ENCODE measurements at regions not wholly inside any gene's neighbourhood (a gene's known extent, or its start where the extent isn't known, plus 50 kb on each side); places are given as distances from the start of the nearest gene placed in this dataset.

DNA sequence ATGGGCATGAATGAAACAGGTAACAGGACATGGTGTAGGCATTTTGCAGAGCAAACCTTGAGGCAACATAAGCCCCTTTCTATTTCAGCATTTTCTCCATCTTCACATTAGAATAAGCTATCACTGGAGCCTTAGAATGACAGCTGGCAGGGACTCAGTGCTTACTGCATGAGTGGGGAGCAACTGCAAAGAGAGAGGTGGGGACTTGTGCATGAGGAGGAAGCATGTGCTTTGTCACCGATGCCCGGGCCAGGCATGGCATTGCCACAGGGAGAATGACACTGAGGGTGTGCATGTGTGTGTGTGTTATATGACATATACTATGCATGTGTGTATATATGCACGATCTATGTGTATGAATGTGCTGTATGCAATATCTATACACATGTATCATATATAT, 258.2 kb upstream of the RAB6C start:
- DNase-seq (ENCODE audit: low spot score), result no peak

DNA sequence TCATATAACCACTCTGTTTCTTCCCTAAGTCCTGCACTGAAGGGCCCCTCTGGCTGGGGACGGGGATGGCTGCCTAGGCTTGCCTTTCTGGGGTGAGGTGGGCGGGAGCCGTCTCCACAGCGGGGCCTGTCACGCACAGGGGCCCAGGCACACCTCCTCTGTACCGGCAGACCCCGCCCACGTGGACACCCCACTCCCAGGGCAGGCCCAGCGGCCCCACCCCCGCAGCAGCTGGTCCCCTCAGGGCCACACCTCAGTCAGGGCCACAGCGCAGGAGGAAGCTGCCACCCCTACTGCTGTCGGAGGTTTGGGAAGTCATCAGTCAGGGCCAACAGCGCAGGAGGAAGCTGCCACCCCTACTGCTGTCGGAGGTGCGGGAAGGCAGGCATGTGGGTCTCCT, 257.6 kb upstream of the RAB6C start:
- DNase-seq (ENCODE audit: low spot score), result no peak

DNA sequence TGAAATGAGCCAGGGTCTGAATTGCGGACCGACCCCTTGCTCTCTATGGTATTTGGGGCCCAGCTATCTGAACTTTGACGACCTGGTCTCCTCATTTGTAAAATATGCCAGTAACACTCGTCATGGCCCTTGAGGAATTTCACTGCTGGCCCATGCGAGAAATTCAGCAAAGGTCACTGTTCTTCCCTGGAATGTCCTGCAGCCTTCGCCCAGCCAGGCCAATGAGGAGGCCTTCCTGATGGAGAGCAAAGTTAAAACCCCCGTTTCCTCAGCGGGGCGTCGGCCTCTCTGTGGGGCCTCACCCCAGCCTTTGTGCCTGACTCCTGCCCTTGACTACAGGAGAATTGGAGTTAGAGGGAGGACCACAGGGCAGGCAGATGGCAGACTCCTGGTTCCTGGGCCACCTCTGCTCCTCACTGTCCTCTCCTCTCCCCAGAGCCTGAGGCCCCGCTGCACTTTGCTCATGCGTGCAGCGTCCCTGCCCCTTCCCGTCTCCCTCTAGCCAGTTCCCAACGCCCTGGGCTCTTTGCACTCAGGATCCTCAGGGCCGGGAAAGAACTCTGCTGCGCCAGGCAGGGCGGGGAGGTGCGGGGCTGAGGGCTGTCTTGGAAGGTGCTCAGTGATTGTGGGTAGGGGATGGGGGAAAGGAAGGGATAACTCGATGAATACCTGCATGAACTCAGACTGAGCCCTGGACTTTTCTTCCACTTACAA, 257.0 kb upstream of the RAB6C start:
- DNase-seq (ENCODE audit: low spot score), result no peak

DNA sequence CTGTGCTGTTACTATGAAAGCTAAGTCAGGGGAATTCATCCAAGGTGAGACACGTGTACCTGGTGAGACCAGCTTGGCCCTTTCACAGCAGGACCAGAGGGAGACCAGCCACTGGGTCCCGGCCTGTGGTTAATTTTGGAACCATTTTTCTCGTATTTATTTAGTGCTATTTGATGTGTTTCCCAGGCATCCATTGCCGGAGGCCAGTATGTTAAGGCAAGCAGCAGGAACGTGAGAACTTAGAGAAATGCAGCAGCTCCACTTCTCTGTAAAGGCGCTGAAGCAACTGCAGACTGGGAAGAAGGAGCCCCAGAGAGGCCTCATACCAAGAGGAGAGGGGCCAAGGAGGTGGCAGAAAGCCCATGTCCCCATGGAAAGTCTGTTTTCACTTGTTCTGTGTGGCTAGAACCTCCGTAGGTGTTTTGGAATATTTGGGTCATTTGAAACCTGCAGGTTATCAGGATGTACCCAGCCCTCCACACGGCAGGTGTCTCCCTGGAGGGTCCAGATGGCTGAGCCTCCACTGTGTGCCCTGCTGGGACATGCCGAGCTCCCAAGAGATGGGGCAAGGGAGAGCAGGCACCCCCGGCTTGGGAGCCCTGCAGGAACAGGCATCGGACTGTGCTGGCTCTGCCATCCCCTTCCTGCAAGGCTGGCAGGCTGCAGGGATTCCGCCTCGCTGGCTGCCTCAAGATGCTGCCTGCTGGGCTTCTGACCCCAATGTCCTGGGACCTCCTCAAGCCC, 256.0 kb upstream of the RAB6C start:
- no peak for DNase-seq (ENCODE audit: low spot score)

DNA sequence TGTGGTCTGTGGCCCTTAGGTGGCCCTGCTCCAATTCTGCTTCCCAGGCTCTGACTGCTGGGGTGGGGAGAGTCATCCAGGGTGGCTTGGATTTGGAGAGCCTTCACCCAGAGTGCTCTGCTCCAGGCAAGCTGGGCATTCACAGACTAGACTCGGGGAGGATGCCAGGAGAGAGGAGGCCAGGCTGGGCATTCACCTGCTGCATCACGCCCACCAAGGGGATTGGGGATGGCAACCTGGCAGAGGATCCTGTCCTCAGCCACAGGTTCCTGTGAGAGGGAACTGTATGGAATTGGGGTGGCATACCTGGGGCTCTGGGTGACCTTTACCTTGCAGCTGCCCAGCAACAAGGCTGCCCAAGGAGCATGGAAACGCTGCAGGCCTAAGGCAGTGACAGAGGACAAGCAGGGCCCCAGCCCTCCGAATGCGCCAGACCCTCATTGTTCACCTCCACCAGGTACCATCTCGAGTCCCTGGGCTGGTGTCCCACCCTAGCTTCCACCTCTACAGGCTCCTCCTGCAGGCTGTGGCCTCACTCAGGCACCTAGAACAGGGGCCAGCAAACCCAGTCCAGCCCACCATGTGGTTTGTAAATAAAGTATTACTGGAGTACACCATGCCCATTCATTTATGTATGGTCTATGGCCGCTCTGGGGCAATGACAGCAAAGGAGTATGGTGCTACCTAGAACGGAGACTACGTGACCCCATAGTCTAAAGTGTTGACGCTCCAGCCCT, 255.3 kb upstream of the RAB6C start:
- DNase-seq (ENCODE audit: low spot score), result no peak

DNA sequence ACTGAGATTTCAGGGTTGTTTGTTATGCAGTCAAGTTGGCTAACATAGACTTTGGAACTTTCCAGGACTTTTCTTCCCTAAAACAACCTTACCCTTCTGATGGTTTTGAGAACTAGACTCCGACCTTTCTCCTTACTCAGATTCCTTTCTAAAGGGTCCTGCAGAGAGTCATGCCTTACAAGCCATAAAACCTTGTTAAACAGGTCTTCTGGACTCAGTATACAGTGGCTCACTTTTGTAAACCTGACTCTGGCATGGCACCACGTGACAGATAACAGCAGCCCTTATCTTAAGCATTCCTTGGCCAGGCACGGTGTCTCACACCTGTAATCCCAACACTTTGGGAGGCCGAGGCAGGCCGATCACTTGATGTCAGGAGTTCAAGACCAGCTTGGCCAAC, 253.2 kb upstream of the RAB6C start:
- no peak for DNase-seq (ENCODE audit: low spot score)

DNA sequence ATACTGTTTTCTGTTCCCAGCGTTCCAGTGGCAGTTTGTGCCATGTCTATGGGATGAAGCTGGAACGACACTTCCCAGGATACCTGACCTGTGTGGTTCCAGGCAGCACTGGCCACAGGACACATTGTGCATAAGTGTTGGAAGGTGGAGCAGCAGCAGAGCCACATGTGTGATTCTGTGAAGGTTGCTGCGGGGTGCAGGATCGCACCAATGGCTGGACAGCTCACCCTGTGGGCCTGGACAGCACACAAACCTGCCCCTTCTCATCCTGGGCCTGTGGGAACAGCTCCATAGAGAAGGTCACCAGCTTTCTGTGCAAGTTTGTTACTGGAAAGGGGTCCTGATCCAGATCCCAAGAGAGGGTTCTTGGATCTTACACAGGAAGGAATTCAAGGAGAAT, 252.2 kb upstream of the RAB6C start:
- no peak for DNase-seq (ENCODE audit: low spot score)

DNA sequence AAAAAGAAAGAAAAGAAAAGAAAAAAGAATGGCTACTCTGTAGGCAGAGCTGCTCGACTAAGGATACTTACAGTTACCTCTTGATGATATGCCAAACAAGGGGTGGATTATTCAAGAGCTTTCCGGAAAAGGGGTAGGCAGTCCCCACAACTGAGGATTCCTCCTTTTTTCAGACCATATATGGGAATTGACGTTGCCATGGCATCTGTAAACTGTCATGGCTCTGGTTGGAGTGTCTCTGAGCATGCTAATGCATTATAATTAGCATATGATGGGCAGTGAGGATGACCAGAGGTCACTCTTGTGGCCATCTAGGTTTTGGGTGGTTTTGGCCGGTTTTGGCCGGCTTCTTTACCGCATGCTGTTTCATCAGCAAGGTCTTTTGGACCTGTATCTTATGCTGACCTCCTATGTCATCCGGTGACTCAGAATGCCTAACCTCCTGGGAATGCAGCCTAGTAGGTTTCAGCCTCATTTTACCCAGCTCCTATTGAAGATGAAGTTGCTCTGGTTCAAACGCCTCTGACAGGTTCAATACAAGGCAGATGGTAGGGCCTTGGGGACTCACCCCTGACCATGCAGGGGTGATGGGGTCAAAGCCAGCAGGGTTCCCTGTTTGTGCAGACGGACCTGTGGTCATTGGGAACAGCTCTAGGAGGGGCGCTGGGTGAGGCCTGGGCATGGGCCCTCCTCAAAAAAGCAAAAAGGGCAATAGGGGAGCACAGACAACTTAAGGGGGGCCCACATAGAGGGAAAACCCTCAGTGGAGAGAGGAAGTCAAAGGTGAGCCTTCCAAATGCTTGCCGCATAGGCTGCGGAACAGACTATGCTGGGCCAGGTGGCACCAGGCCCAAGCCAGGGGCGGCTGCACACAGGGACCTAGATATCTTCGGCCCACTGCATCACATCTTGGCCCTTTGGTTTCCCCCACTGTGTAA, 251.2 kb upstream of the RAB6C start:
- no peak for DNase-seq (ENCODE audit: low spot score)

DNA sequence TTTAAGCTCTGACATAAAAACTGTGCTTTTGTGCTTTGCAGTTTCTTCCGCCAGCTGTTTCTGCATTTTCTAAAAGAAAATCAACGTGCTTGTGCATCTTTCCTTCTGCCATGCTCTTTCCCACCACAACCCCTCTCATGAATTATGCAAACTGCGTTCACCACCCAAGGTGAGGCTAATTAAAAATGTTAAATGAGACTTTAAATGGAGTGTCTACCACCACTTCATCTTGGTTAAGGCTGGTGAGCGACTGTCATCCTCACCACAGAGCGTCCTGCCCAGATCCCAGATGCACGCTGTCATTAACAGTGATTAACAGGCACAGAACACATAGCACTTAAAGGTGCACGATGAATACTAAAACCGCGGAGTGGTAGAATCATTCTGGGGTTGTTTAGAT, 250.5 kb upstream of the RAB6C start:
- no peak for DNase-seq (ENCODE audit: low spot score)

DNA sequence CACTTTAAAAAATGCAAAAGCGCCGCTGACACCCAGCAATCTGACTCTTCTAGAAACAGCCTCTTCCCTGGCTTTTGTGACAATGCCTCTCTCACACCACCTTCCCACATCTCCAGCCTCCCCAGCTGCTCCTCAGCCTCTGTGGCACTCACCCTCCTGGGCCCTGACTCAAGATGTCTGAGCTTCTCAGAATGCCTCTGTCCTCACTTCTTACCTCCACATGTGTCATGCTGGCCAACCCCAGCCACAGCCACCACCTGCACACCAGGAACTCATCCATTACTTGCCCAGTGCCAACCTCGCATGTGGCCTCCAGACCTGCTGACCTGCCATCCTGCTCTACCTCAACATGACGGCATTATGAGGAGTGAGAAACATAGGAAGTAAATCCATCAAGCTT, 249.8 kb upstream of the RAB6C start:
- no peak for DNase-seq (ENCODE audit: low spot score)

DNA sequence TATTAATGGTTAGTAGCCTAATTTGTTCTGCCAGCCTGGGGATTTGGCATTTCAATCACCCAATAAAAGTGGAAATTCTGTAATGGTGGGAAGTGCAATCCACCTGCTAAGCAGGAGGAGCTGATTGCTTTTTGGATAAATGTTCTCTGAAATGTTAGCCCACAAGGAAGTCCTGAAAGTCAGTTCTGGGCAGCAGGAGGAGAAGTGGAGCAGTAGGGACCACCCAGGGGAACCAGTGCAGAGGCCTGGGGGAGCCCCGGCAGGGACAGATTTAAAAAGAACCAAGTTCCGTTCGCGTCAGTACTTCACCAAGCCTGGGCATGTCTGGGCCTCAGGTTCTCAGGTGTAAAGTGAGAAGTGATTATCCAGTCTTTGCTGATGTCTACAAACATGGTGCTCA, 248.5 kb upstream of the RAB6C start:
- no peak for DNase-seq (ENCODE audit: low spot score)

DNA sequence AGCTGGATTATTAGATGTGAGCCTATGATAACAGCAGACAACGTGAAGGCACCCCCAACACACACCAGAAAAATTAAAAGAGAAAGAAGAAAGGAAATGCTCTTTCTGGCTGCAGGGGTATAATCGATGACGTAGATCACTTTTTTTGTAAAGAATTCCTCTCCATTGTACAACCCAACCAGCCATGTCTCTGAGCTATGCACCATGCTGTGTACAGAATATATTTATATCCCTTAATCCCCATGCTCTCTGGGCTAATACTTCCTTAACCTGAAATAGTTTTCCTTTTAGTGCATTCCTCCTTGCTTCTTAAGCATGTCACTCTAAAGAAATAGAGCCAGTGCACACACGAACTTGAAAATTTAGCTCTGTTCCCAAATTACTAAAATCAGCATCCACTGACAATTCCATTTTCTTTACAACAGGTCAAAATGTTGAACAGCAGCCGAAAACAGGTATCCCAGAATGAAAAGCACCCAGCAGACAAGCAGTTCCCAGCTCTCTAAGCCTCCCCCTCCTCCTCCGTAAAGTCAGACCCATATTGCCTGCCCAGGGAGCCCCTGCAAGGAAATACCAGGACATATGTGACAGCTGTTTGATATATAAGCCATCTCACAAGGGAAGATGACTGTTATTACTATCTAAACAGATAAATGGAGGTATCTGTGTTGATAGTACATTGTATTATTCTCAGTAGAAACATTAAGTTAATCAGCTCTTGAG, 247.4 kb upstream of the RAB6C start:
- DNase-seq (ENCODE audit: low spot score), result no peak

DNA sequence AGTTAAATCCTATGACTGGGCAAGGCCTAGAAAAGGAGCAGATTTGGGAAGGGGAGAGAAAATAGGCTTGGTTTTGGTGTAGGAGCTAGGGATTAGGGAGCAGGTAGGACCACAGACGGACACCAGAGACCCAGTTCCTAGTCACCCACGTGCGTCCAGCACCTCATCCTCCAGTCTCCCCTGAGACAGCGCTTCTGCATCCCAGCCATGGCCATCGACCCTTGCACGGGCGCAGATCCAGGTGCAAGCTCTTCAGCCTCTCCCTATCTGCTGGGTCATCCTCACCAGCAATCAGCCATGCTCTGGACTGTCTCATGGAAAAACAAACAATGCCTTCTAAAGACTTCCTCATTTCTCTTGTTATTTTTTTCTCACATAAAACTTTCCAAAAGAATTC, 246.8 kb upstream of the RAB6C start:
- DNase-seq (ENCODE audit: low spot score), result no peak

DNA sequence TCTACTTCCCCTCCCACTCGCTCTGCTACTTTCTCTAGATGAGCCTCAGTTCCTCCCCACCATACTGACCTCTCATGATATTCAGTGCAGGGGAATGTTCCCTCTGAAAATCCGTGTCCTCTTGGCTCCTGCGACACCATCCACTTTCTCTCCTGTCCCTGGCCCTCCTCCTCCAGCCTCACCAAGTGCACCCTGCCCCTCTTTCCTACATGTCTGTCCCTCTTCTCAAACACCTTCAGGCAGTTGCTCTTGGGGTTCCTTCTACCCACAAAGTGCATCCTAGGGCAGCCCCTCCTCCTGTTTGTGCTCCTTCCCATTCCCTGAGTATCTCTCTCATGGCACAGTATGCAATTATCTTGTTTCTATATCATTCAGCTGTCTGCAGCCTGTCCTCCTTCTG, 246.4 kb upstream of the RAB6C start:
- no peak for DNase-seq (ENCODE audit: low spot score)

DNA sequence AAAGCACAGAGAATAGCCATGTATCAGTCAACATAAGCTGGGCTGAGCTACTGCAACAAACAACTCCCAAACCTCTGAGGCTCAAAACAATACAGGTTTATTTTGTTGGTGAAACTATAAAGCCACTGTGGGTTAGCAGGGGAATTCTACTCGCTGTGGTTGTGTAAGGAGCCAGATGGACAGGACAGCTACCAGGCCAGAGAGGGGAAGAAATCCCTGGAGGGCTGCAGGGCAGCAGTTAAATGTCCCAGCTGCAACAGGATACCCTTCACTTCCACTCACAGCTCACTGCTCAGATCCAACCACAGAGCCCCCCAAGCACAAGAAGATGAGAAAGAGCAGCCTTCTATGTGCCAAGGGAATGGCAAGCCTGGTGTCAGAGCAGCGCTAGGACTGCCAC, 245.9 kb upstream of the RAB6C start:
- DNase-seq (ENCODE audit: low spot score), result no peak

DNA sequence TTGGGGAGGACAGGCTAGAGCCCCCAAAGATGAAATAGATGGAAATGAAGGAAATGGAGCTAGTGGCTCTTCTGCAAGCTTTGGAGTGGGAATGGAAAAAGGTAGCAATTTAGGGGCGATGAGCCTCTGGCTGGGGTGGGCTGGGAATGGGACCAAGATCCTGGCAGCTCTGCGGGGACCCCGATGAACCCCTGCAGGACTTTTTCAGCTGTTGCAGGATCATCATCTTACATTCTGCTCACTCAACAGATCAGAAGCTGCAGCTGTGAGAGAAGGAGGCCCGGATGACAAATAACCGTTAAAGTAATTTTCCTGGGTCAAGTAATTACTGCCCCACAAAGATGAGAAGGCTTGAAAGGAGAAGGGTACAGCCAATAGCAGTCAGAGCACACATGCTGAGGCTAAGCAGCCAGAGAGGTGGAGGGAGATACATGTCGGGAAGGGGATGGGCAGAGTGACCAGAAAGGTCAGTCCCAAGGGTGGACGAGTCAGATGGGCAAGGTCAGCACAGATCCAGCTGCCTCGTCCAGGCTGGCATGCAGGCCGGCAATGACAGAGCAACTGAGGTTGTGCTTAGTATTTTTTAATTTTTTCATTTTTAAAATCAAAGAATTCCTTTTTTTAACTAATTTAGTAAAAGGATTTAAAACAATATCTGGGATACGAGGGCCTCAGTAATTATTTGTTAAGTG, 245.0 kb upstream of the RAB6C start:
- no peak for DNase-seq (ENCODE audit: low spot score)

DNA sequence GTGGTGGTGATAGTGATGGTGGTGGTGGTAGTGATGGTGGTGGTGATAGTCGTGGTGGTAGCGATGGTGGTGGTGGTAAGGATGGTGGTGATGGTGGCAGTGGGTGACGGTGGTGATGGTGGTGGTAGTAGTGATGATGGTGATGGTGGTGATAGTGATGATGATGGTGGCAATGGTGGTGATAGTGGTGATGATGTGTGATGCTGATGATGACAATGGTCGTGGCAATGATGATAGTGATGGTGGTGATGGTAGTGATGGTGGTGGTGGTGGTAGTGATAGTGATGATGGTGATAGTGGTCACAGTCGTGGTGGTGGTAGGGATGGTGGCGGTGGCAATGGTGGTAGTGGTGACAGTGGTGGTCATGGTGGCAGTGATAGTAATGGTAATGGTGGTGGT, 243.9 kb upstream of the RAB6C start:
- DNase-seq (ENCODE audit: low spot score), result no peak

DNA sequence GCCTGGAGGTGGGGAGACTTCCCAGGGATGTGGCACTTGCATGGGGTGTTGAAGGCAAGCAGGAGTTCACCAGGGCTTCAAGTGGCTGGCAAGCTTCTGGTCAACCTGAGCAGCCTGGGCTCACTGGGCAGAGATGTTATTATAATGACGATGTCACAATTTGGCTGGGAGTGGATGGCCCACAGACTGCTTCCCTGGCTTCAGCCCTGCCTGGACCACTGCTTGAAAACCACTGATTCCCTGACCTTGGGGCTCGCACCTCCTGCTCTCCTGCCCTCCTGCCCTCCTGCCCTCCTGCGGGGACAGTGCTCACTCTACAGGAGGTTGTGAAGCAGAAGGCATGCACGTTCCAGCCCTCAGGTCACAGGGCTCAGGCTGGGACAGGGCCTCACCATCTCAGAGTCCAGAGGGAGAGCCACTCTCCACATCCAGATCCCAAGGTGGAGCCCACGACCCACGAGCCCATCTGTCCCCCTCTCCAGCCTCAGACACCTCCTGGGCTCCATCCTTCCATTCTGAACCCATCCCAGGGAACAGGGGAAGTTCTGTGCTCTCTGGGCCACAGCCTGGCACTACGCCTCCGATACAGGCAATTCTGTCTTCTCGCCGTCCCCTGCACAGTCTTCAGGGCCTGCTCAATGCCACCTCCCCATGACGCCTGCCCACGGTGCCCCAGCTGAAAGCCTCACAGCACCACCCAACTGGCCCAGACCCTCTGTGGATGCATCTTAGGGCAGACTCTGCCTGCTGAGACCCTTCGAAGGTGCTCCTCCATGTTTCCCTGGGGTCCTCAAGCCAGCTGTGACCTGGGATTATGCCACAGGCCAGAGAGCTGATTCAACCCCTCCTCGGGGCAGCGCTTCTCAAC, 241.6 kb upstream of the RAB6C start:
- no peak for DNase-seq (ENCODE audit: low spot score)

DNA sequence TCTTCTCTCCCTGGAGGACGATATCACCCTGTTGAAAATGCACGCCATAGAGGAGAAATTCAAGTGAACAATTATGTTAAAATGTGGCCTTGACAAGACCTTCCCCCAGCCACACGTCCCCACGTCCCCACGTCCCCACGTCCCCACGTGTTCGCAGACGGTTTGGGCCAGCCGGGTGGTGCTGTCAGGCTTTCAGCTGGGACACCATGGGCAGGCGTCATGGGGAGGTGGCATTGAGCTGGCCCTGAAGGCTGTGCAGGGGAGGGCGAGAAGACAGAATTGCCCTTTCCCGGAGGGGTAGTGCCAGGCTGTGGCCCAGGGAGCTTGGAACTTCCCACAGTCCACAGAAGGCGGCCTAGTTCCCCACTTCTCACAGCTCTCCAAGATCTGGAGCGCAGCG, 240.7 kb upstream of the RAB6C start:
- DNase-seq (ENCODE audit: low spot score), result no peak
